Kidney epithelial cell (primary cell): ENCODE measurements at regions not wholly inside any gene's neighbourhood (a gene's known extent, or its start where the extent isn't known, plus 50 kb on each side); places are given as distances from the start of the nearest gene placed in this dataset.

Experiments used
- DNase-seq: peaks from one replicate; pipeline ENCODE4 v3.0.0-alpha.2; 2010; ENCODE audit warnings: low read depth
- H3K27me3 ChIP-seq: 2 replicates; pipeline ENCODE4 v1.6.0; 2011; ENCODE audit warnings: low read length; ENCODE audit not compliant: control insufficient read depth, insufficient read depth
- H3K36me3 ChIP-seq: 2 replicates; pipeline ENCODE4 v1.5.1; 2011; ENCODE audit warnings: low read length; ENCODE audit not compliant: control insufficient read depth, insufficient read depth
- H3K4me3 ChIP-seq: 2 replicates; pipeline ENCODE4 v1.5.1; 2011; ENCODE audit warnings: low read depth, mild to moderate bottlenecking, control low read depth, low read length
- CTCF ChIP-seq: IDR thresholded peaks from 2 replicates; pipeline ENCODE4 v1.5.1; 2011; ENCODE audit warnings: mild to moderate bottlenecking, moderate library complexity, low read length, control low read depth, inconsistent platforms; ENCODE audit not compliant: insufficient read depth, poor library complexity, severe bottlenecking

- Histone ChIP-seq H3K4me3 (no peak overlapping the region), H3K27me3 (peaks cover 14% of the 10 kb centered on the region), H3K36me3 (no peaks in the 10 kb centered on the region)
- no peak for DNase-seq
- TF ChIP-seq CTCF: no peak
These were observed 413.8 kb upstream of the TMTC1 start for GRCh38 chr12:30197392-30198057.

DNA sequence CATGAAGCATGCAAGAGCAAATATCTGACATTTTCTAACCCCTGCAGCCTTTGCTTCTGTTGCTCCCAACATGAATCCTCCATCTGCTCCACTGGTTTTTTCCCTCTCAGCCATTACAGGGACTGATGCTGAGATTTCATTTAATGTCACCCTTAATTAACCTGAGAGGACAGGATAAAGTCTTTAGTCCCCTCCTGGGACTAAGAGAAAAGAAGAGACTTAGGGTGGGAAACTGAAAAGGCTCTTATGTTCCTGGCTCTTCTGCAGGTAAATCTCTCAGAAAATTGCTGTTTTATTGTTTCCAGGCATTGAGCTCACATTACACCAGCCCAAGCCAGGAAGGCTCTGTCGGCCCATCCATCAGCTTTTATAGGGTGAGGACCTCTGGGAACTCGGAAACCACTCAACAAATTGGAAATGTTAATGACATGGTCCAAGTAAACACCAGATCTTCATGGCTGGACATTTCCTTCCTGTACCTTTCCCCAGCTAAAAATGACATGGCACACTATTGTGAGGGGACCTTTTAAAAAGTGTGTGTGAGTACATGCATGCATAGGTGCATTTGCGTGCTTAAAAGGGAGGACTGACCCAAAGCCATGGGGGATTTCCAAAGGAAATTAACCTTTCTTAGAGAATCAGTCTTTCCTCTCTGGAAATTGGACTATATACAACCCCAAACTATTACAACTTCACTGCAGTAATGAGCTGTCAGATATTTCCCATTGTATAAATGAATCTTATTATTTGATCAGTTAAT, 408.1 kb upstream of the TMTC1 start:
- Histone ChIP-seq H3K27me3 (no peaks in the 10 kb centered on the region), H3K4me3 (no peak overlapping the region), H3K36me3 (no peaks in the 10 kb centered on the region)
- DNase-seq: no peak
- no peak for TF ChIP-seq CTCF

- Histone ChIP-seq H3K4me3 (no peak overlapping the region), H3K36me3 (no peaks in the 10 kb centered on the region), H3K27me3 (no peaks in the 10 kb centered on the region)
- no peak for DNase-seq
- no peak for TF ChIP-seq CTCF
These were observed 405.0 kb upstream of the TMTC1 start for GRCh38 chr12:30188602-30189326.

DNA sequence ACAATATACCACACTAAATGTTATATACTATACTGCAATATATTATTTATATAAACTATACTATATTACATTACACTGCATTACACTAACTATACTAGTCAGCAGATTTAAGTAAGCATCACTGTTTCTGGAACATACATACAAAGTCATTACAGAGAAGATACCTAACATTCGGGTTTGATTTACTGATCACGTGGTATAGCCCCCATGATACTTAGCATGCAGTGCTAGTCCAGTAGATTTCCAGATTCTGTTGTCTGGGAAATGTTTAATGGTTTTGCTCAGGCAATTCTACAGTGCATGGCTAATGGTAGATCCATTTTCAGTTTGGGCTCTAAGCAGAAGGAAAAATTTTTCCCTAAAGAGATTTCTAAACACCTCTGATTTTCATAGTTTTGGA, 403.7 kb upstream of the TMTC1 start:
- H3K27me3 ChIP-seq: no peaks in the 10 kb centered on the region
- TF ChIP-seq CTCF: no peak
- no peak for DNase-seq

GRCh38 chr12:30181334-30181733, 397.6 kb upstream of the TMTC1 start:
- Histone ChIP-seq H3K36me3 (no peaks in the 10 kb centered on the region), H3K4me3 (no peak overlapping the region), H3K27me3 (no peaks in the 10 kb centered on the region)
- no peak for DNase-seq
- no peak for TF ChIP-seq CTCF

More for the DNA sequence above, 403.7 kb upstream of the TMTC1 start:
- Histone ChIP-seq H3K36me3 (no peaks in the 10 kb centered on the region), H3K4me3 (no peak overlapping the region)
